Dendritic cell treated with granulocyte-macrophage colony-stimulating factor and Interleukin-4, amounts not matched to agents 40 ng/mL and 50 ng/mL, for 4 days (primary cell): ENCODE measurements at regions not wholly inside any gene's neighbourhood (a gene's known extent, or its start where the extent isn't known, plus 50 kb on each side); places are given as distances from the start of the nearest gene placed in this dataset.

Source experiments
- H3K27ac Mint-ChIP-seq: one replicate; pipeline ENCODE4 v1.8.0; 2022; ENCODE audit warnings: mild to moderate bottlenecking, mixed read lengths
- H3K27me3 Mint-ChIP-seq: one replicate; pipeline ENCODE4 v1.8.0; 2022; ENCODE audit warnings: mild to moderate bottlenecking, mixed read lengths
- H3K36me3 Mint-ChIP-seq: one replicate; pipeline ENCODE4 v1.8.0; 2022; ENCODE audit warnings: low read depth, mixed read lengths
- H3K4me1 Mint-ChIP-seq: one replicate; pipeline ENCODE4 v1.8.0; 2022; ENCODE audit warnings: low read depth, mixed read lengths
- H3K4me3 Mint-ChIP-seq: one replicate; pipeline ENCODE4 v1.8.0; 2022; ENCODE audit warnings: mild to moderate bottlenecking, moderate library complexity, mixed read lengths
- H3K9me3 Mint-ChIP-seq: one replicate; pipeline ENCODE4 v1.8.0; 2022; ENCODE audit warnings: mixed read lengths
- intact Hi-C: fragments of 100-400 bp; cut with micrococcal nuclease; formaldehyde crosslinking; loops from one replicate; pipeline ENCODE4 v1.15.0; 2022

DNA sequence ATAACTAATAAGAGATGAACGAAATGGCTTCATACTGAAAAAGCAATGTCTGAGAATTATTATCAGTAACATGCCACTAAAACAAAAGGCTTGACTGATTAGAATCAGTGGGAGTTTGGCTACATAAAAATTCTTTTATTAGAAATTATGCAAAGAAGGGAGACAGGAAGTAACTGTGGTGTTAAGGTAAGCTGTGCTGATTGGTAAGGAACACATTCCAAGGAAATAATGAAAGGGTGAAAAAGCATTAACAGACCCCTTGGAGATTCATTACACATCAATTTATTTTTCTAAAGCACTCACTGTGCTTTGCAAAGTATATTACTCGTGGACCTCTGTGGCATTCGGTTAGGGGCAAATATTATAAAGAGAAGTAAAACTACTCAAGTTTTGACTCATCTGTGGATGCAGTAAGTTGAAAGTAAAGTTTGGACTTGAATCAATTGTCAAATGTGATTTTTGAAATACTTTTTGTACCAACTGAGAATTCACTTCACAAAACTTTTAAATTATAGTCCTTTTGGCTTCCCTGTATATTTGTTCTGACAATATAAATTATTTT lies 176.1 kb upstream of the ZPLD1 start:
- Mint-ChIP-seq H3K36me3 (no peaks in the 10 kb centered on the region), H3K27me3 (no peaks in the 10 kb centered on the region), H3K4me3 (no peak overlapping the region), H3K4me1 (no peaks in the 10 kb centered on the region), H3K9me3 (no peaks in the 10 kb centered on the region), H3K27ac (no peak overlapping the region)
- intact Hi-C loops = no loop called here

DNA sequence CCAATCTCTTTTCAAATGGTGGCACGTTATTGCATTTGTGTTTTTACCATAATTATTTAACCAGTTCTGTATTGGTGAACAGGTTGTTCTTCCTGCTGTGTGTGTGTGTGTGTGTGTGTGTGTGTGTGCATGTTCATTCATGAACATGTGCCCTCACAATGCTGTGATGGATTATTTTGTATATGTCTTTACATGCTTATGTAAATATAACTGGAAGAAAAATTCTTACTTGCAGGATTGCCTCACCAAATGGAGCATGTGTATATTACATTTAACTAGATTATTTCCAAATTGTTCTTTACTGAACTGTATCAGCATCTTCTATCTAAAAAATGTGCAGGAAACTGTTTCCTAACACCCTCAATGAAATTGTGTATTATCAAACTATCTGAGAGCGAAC lies 175.2 kb upstream of the ZPLD1 start:
- Mint-ChIP-seq H3K4me3 (no peak overlapping the region), H3K9me3 (no peaks in the 10 kb centered on the region), H3K36me3 (no peaks in the 10 kb centered on the region), H3K4me1 (no peaks in the 10 kb centered on the region), H3K27me3 (no peaks in the 10 kb centered on the region), H3K27ac (no peak overlapping the region)
- intact Hi-C loops = no loop called here

DNA sequence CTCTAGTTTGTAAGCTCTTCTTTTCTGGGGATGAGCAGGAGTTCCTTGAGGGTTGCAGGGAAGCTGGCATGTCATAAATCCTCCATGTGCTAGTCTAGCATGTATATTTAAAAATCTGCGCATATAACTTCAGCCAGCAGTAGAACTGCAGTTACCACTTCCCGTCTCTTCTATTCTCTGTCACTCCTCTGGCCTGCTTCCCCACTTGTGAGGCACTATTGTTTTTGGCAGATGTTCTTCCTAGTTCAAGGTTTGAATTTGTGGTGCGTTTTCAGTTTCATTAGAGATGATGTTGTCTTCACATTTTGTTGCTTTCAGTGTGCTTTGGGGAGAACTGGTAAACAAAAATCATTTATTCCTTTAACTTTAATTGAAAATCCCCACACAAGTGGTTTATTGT lies 169.1 kb upstream of the ZPLD1 start:
- H3K4me1 Mint-ChIP-seq = no peaks in the 10 kb centered on the region
- no peaks in the 10 kb centered on the region for H3K27me3 Mint-ChIP-seq
- no peak overlapping the region for H3K4me3 Mint-ChIP-seq
- no peaks in the 10 kb centered on the region for H3K9me3 Mint-ChIP-seq
- no peak overlapping the region for H3K27ac Mint-ChIP-seq
- H3K36me3 Mint-ChIP-seq = no peaks in the 10 kb centered on the region
- intact Hi-C loops = no loop called here

DNA sequence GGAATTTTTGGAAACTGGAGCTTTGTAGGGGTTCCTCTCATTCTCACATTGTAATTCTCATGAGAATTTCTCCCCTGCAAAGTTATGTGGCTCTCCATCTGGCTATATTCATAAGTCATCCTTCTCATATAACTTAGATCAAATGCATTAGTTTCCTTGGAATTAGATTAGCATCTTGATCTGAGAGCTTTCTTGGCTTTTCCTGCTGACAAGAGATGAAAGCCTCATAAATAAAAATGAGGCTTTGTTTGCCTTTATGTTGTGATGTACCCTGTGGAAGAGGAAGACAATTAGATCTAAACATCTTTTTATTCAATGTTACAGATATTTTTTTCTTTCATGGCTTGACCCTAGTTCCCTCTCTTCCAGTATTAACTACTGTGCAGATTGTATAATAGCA lies 165.4 kb upstream of the ZPLD1 start:
- H3K36me3 Mint-ChIP-seq = no peaks in the 10 kb centered on the region
- no peak overlapping the region for H3K4me3 Mint-ChIP-seq
- H3K4me1 Mint-ChIP-seq = no peaks in the 10 kb centered on the region
- H3K27me3 Mint-ChIP-seq = no peaks in the 10 kb centered on the region
- H3K27ac Mint-ChIP-seq = no peak overlapping the region
- no peaks in the 10 kb centered on the region for H3K9me3 Mint-ChIP-seq
- intact Hi-C loops = no loop called here

DNA sequence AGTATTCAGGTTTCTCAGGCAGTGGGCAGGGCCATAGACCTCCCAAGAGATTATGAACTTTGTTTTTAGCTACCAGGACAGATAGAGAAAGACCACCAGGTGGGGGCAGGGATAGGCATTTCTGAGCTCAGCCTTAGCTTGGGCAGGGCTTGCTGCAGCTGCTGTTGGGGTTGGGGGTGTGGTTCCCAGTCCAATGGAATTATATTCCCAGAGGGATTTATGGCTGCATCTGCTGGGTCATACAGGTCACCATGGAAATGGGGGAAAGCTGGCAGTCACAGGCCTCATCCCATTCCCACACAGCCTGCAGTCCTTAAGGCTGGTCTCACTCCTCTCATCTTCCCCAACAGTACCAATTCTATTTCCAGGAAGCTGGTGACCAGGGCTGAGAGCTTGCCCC lies 144.6 kb upstream of the ZPLD1 start:
- Mint-ChIP-seq H3K36me3 (no peaks in the 10 kb centered on the region), H3K27ac (no peak overlapping the region), H3K4me3 (no peak overlapping the region), H3K4me1 (no peaks in the 10 kb centered on the region), H3K27me3 (no peaks in the 10 kb centered on the region), H3K9me3 (peaks cover 13% of the 10 kb centered on the region)
- intact Hi-C loops = no loop called here

DNA sequence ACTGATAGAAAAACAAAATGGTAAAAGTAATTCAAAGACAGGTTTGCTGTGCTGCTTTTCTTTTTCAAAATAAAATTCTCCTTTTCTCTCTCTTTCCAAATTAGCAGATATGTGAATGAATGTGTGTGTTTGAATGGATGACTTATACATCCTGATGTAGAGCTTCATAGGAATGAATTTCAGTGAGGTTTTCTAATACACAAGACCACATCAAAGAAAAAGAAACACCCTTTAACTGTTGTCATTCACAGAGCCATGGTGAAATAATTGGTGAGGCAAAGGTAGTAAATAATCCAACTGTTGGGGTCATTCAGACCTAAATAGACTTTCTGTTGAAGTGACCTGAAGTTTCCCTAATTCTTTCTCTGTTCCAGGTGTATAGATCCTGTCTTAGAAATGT lies 139.1 kb upstream of the ZPLD1 start:
- H3K36me3 Mint-ChIP-seq = no peaks in the 10 kb centered on the region
- intact Hi-C loops = no loop called here
- H3K9me3 Mint-ChIP-seq = no peaks in the 10 kb centered on the region
- no peak overlapping the region for H3K4me3 Mint-ChIP-seq
- no peak overlapping the region for H3K27ac Mint-ChIP-seq
- H3K27me3 Mint-ChIP-seq = no peaks in the 10 kb centered on the region
- H3K4me1 Mint-ChIP-seq = no peaks in the 10 kb centered on the region

DNA sequence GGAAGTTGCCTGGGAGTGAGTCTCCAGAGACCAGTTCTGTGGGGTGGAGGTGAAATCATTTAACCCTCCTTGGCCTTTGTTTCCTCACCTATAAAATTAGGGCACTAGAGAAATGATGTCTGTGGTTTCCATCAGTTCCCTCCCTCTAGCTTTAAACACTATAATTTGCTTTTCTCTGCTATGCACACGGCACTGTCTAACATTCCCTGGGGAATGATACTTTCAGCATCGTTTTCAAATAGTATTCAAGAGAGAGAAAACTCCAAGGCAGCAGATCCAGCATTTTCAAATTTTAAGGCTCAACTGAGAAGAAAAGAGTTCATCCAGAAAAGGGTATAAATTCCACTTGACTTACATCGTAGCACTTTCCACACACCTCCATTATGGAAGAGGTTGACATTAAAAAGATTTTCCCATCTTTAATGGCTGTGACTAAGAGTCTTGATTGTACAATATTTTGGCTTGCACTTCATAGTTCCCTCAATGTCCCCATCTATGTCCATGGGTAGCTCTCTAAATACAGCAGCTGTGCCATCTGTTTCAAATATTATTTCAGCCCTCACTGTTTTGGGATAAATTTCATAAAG lies 137.7 kb upstream of the ZPLD1 start:
- H3K4me1 Mint-ChIP-seq = no peaks in the 10 kb centered on the region
- H3K36me3 Mint-ChIP-seq = no peaks in the 10 kb centered on the region
- intact Hi-C loops = no loop called here
- H3K27me3 Mint-ChIP-seq = no peaks in the 10 kb centered on the region
- no peak overlapping the region for H3K27ac Mint-ChIP-seq
- no peak overlapping the region for H3K4me3 Mint-ChIP-seq
- no peaks in the 10 kb centered on the region for H3K9me3 Mint-ChIP-seq

DNA sequence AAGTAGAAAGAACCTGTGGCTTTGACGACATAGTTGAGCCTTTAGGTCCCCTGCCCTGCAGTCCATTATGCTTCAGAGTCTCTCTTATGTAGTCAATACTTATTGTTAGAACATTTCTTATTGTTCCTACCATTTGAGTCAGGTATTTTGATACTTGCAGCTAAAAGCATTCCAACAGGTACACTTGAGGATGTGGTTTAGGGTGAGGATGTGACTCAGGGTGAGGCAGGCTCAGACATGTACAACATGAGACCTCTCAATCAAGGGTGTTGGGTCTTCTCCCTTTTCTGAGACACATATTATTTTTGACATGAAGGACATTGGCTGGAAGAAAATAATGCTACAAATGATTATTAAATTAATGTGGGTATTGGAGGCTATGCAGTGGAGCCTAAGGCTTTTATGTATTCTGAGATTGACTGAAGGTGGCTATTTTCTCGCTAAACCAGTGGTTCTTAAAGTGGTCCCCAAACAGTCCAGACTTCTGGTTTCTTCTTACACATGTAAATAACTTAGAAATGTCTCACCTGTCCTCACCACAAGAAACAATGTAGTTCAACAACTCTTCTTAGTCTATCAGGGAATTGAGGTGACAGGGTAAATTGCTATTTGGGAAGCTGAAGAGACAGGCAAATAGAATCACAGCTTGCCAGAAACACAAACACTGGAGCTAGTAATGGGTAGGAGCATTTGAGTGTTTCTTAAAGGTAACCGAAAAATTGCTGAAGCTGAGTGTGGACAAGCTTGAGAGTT lies 135.5 kb upstream of the ZPLD1 start:
- intact Hi-C loops = no loop called here
- Mint-ChIP-seq H3K36me3 (no peaks in the 10 kb centered on the region), H3K27me3 (no peaks in the 10 kb centered on the region), H3K9me3 (no peaks in the 10 kb centered on the region), H3K27ac (no peak overlapping the region), H3K4me3 (no peak overlapping the region), H3K4me1 (no peaks in the 10 kb centered on the region)

DNA sequence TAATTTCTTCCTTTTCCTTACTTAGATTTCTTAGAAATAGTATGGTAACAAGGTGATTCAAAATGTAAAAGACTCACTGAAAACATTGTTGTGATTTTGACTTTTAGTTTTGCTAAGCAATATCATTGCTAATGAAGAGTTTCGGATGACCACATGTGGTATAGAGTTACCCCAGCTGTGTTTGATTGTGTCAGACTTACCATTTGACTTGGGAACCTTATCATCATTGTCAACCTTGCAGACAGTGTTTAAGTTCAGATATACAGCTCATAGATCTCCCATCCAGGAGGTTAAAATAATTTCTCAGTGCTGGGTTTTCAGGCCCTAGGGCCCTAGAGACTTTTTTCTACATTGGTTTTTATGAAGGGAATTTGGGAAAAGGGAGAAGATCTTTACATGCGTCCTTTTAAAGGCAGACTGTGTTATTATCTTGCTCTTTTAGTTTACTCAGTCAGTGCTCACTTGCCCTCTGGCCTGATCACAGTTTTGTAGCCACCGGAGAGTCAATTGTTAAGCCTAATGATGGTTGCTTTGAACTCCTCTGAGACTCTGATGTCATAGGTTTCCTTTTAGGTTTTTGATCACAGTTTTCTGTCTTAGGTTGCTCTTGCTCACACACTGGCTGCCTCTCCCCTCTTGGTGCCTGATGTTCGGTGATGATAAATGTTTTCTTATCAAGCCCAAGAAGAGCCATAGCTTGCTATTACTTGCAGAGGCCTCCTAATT lies 133.5 kb upstream of the ZPLD1 start:
- H3K9me3 Mint-ChIP-seq = no peaks in the 10 kb centered on the region
- intact Hi-C loops = no loop called here
- H3K4me1 Mint-ChIP-seq = no peaks in the 10 kb centered on the region
- H3K36me3 Mint-ChIP-seq = no peaks in the 10 kb centered on the region
- H3K27me3 Mint-ChIP-seq = no peaks in the 10 kb centered on the region
- no peak overlapping the region for H3K4me3 Mint-ChIP-seq
- H3K27ac Mint-ChIP-seq = no peak overlapping the region

DNA sequence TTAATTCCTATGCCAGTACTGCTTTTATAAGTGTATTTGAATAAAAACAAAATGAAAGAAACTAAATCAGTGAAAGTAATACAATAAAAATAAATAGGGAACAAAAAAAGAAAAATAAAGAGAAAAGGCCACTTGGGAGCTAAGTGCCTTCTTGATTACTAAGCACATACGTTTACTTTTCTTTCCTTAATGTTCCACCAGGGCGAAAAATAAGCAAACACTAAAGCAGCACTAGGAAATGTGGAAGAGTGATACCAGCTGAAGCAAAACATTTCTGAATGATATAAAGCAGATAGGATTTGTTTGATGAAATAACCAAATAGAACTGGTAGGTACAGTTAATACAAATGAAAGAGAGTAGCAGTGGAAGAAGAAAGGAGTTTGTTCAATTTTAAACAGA lies 132.8 kb upstream of the ZPLD1 start:
- H3K27me3 Mint-ChIP-seq = no peaks in the 10 kb centered on the region
- H3K27ac Mint-ChIP-seq = no peak overlapping the region
- H3K9me3 Mint-ChIP-seq = no peaks in the 10 kb centered on the region
- H3K36me3 Mint-ChIP-seq = no peaks in the 10 kb centered on the region
- no peaks in the 10 kb centered on the region for H3K4me1 Mint-ChIP-seq
- no peak overlapping the region for H3K4me3 Mint-ChIP-seq
- intact Hi-C loops = no loop called here

DNA sequence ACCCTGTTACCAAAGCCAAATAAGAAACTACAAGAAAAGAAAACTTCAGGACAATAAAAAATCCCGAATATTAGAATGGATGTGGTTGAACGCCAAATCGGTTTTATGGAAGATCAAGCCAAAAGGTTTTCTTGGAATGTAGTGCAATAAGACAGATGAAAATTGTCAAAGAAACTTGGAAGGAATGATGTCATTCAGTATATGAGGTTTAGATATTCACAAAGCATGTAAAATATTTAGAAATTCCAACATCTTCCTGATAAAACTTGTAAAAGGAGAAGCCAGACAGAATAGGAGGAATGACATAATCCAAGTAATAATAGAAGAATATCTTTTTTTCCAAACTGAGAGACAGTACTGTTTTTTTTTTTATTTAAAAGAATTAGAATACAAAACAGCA lies 130.3 kb upstream of the ZPLD1 start:
- H3K9me3 Mint-ChIP-seq = peaks cover 17% of the 10 kb centered on the region
- intact Hi-C loops = no loop called here
- no peaks in the 10 kb centered on the region for H3K27me3 Mint-ChIP-seq
- H3K4me1 Mint-ChIP-seq = no peaks in the 10 kb centered on the region
- no peak overlapping the region for H3K4me3 Mint-ChIP-seq
- no peaks in the 10 kb centered on the region for H3K36me3 Mint-ChIP-seq
- H3K27ac Mint-ChIP-seq = no peak overlapping the region

DNA sequence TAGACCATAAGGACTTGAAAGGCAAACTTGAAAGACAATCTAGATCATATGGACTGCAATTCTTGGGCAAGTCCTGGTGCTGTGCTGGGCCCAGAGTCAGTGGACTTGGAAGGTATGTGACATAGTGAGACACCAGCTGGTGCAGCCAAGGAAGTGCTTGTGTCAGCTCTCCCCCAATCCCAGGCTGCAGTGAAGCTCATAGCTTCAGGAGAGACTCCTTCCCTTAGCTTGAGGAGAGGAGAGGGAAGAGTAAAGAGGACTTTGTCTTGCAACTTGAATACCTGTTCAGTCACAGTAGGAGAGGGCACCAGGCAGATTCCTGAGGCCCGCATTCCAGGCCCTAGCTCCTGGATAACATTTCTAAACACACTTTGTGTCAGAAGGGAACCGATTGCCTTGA lies 127.4 kb upstream of the ZPLD1 start:
- no peaks in the 10 kb centered on the region for H3K27me3 Mint-ChIP-seq
- no peaks in the 10 kb centered on the region for H3K36me3 Mint-ChIP-seq
- H3K27ac Mint-ChIP-seq = no peak overlapping the region
- H3K9me3 Mint-ChIP-seq = peaks cover 17% of the 10 kb centered on the region
- H3K4me3 Mint-ChIP-seq = no peak overlapping the region
- H3K4me1 Mint-ChIP-seq = no peaks in the 10 kb centered on the region
- intact Hi-C loops = no loop called here

DNA sequence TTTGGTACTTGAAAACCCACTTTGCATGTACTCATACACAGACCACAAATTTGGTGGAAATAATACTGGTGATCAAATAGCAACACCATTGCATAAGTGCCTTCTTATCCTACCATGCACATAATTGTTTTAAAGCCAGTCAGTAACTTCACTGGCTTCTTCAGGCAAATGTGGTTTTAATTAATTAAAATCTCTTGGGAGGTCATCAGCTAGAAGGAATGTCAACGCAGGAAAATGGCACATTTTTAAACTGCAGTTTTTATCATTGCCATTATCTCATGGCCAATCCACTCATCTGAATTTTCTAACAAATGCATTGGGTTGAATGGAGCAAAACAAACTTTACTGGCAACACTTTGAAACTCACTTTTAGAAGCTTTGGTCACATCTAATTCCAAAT lies 105.7 kb upstream of the ZPLD1 start:
- intact Hi-C loops = no loop called here
- no peak overlapping the region for H3K27ac Mint-ChIP-seq
- H3K36me3 Mint-ChIP-seq = no peaks in the 10 kb centered on the region
- no peaks in the 10 kb centered on the region for H3K4me1 Mint-ChIP-seq
- H3K4me3 Mint-ChIP-seq = no peak overlapping the region
- H3K27me3 Mint-ChIP-seq = no peaks in the 10 kb centered on the region
- H3K9me3 Mint-ChIP-seq = no peaks in the 10 kb centered on the region

DNA sequence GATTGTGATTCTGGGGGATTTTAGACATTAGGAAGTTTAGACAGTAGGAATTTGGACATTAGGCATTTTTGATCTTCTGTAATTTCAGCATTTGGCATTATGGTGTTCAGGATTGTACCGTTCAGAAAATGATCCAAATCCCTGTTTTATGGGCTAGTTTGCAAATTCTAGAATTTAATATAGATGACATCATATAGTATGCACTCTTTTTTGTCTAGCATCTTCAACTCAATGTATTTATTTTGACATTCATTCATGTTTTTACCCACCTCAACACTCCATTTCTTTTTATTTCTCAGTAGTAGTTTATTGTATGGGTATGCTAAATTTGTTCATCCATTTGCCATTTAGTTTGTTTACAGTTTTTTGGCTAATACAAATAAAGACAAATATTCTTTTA lies 105.3 kb upstream of the ZPLD1 start:
- no peak overlapping the region for H3K27ac Mint-ChIP-seq
- no peaks in the 10 kb centered on the region for H3K27me3 Mint-ChIP-seq
- no peak overlapping the region for H3K4me3 Mint-ChIP-seq
- H3K4me1 Mint-ChIP-seq = no peaks in the 10 kb centered on the region
- intact Hi-C loops = no loop called here
- no peaks in the 10 kb centered on the region for H3K9me3 Mint-ChIP-seq
- H3K36me3 Mint-ChIP-seq = no peaks in the 10 kb centered on the region
